Dedifferentiated amniotic fluid mesenchymal stem cell (primary cell): ENCODE measurements at regions not wholly inside any gene's neighbourhood (a gene's known extent, or its start where the extent isn't known, plus 50 kb on each side); places are given as distances from the start of the nearest gene placed in this dataset.
"Not testable (repeated sequence)": the region's sequence is repeated elsewhere in the genome, so short reads cannot be mapped to it uniquely, and the experiment has no call there.

Source experiments
- DNase-seq: peaks from one replicate; pipeline ENCODE4 v3.0.0-alpha.2; 2016; ENCODE audit errors: extremely low spot score

DNA sequence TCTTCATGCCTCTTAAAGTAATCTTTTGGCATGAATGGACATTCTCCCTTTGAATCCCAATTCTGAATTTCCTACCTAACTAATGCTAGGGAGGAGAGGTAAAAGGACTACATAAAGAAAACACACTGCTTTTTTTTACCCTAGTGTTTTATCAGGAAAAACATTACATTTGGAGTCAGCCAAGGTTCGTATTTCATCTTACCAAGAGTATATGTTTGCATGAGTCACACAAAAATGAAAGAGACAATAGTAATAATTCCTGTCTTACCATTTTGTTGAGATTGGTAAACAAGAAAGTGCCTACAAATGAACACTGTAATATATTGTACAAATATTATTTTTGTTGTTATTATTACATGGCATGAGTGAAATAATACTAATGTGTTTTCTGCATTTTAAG is 112.9 kb upstream of the WARS2 start:
- DNase-seq = no peak

DNA sequence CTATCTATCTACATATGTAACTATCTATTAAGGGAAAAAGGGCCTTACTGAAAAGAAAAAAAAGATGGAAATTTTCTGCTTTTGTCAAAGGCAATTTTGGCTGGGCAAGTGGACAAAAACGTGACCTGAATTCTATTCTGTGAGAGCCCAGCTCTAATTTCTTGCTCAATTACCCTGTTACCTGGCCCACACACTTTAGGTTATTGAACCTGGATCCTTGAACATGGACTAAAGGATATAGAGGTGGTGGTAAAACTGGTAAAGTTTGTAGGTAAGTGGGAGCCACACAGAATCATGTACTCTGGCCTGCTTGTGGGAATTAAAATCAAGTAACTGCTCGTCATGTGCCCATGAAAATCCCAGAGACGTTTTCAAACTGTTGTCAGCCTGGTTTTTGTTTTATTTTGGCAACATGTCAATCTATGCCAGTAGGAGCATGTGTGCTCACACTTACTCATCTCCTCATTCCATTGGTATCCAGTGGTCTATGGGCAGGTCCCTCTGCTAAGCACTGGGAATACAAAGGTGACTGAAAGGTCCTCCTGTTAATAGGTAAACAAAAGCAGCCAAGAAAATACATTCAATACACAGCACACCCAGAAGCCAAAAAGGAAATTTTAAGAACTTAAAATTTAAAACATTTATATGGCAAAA is 113.7 kb upstream of the WARS2 start:
- no peak for DNase-seq

DNA sequence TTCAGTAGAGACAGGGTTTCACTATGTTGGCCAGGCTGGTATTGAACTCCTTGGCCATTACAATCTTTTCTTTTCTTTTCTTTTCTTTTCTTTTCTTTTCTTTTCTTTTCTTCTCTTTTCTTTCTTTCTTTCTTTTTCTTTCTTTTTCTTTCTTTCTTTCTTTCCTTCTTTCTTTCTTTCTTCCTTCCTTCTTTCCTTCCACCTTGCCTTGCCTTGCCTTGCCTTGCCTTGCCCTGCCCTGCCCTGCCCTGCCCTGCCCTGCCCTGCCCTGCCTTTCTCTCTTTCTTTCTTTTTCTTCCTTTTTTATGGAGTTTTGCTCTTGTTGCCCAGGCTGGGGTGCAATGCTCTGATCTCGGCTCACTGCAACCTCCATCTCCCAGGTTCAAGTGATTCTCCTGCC is 112.5 kb upstream of the HAO2 start:
- DNase-seq = not testable (repeated sequence)

DNA sequence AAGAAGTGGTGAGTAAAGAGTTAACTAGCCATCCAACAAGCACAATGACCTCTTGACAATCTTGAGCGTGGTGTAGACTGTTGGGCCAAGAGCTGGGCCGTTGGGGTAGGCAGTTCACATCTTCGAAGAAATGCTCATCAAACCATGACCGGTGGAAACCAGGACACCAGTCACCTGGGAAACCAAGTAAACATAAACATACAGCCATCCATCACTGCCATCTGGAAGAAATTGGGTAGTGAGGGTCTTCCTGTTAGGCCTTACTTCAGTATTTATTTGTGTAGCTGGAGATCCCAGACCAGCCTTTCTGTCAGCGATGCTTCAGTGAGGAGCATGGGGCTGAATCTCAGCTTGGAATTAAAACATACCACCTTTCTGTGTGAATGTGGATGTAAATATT is 108.1 kb upstream of the HAO2 start:
- no peak for DNase-seq

DNA sequence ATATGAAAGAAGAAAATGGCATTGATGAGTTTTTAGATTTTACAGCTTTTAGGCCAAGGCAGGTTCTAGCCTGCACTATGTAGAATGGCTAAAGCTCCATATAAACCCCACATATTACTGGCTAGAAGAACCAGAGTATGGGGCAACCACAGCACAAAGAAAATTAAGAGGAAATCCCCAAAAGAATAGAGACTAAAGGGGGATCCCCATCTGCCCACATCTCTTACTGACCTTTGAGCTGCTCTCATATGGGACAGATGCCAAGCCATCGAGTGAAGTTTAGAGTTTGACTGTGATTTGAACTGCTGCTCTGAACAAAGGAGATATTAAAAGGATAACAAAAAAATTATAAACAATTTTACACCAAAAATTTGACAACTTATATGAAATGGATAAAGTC is 102.2 kb upstream of the HAO2 start:
- no peak for DNase-seq

DNA sequence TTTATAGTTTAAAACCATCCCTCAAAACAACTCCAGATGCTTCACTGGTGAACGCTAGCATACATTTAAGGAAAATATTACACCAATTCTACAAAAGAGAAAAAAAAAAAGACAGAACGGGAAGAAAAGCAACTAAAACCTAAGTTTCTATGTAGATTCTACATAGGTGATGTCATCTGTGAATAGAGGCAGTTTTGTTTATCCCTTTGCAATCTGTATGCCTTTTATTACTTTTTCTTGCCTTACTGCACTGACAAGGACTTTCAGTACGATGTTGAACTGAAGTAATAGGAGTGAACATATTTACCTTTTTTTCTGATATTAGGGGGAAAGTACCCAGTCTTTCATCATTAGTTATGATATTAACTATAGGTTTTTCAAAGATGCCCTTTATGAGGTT is 101.7 kb upstream of the HAO2 start:
- DNase-seq = no peak

DNA sequence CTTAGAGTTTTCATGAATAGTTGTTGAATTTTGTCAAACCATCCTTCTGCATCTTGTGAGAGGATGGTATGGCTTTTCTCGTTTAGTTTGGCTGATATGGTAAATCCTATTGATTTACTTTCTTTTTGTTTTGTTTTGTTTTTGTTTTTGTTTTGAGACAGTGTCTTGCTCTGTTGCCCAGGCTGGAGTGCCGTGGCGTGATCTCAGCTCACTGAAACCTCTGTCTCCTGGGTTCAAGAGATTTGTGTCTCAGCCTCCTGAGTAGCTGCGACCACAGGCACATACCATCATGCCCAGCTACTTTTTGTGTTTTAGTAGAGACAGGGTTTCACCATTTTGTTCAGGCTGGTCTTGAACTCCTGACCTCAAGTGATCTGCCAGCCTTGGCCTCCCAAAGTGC is 101.3 kb upstream of the HAO2 start:
- not testable (repeated sequence) for DNase-seq

DNA sequence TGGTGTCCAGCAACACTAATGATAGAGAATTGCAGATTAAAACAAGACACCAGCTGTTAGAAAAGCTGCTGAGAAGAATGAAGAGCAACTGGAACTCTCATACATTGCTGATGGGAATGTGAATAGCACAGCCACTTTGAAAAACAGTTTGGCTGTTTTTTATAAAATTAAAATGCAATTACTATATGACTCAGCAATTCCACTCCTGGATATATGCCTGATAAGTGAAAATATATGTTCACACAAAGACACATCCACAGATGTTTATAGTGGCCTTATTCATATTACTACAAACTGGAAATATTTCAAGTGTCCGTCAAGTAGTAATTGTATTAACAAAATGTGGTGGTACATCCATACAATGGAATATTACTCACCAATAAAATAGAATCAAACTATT is 99.7 kb upstream of the HAO2 start:
- no peak for DNase-seq

DNA sequence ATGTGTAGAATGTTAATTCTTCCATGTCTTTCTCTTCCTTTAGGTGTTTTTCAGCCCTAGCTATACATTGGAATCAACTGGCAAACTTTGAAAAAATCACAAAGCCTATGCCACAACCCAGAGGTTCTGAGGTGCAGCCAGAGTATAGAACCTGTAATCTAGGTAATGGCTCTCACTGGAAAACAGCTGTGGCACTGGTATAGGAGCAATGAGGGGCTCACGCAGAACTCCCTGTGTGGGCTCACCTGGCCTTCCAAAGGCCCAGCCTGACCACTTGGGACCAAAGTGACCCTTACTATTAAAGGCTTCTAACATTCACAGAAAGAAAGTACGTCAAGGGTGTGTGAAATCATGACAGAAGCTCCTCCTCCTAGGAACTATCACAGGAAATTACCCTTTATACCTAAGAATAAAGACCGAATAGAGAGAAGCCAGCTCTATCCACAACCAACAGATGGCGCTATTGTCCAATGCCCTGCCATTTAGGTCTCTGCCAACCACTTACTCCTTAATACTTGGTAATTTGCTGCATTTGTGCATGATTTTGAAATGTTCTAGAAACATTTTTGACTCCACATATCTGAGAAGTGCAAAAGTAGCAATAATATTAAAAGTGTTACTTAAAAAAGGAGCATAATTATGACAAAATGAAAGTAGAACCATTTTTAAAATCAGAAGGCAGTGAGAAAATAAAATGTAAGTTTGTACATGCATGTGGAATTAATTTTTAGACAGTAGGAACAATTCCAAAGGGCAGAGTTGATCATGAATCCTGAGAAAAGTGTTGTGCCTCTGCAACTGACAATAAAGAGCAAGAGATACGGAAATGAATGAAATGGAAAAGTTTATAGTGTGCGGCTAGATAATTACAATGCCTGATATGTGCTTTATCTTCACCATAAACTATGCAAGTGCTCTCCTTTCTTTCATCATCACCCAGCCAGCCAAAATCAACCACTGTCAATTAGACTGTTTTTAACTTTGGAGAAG is 93.1 kb upstream of the HAO2 start:
- DNase-seq = peak; percentile 83

DNA sequence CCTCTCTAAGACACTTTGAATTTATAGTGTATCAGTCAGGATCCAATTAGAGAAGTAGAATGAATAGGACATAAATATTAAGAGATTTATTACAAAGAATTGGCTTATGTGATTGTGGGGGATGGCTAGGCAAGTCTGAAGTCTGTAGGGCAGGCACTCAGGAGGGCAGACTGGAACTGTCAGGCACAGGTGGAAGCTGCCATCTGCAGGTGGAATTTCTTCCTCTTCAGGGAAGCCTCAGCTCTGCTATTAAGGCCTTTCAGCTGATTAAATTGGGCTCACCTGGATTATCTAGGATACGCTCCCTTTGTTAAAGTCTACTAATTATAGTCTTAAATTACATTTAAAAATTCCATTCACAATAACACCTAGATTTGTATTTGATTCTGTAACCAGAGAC is 92.0 kb upstream of the HAO2 start:
- no peak for DNase-seq

DNA sequence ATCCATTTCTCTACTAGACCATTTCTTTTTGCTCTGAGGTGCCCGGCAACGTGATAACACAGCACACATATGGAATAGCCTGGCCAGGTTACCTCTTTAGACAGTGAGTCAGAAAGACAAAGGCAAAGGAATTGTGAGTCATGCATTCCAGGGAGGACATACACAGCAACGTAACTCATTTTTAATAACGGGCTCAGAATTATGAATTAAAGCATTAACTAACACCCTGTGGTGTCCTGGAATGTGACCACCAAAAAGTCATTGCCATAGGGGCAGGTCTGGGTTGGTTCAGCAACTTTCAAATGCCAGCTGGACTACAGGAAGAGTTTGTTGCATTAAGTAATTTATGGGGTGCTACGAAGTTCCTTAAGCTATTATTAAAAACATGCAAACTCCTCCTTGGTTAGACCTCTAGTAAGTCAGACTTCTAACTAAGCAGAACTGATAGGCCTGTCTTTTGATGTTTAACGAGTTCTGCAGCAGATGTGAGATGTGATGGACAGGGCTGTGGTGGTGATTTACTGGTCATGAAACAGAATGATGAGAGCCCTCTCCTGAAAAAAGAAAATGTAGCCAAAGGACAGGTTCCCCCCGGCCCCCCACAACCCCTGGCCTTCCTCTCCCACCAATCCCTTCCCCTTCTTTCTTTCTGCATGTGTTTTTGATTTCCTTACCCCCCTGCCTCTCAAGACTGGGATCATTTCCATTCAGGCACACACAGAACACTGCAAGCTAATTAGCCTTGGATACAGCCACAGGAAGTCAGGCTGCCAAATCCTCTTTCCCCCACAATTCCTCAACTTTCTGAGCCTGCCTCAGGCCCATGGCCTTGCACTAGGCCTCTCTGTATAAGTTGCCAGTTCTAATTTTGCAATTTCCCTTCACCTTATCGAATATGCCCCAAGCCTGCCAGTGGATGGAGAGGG is 88.9 kb upstream of the HAO2 start:
- DNase-seq = peak; percentile 49

DNA sequence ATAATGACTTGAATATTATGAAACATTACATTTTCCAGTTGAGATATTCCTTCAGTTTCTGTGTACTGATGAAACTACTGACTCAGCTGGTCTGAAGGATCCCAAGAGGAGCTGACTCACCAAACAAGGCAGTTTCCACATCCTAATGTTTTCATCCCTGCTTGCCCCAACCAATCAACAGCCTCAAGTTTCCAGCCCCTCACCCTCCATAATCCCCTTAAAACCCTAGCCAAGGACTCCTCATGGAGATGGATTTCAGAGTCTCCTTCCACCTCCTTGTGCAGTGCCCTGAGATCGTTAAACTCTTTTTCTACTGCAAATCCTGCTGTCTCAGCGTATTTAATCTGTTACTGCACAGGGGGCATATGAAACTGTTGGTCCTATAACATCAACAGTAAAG is 83.1 kb upstream of the HAO2 start:
- peak; percentile 67 for DNase-seq

DNA sequence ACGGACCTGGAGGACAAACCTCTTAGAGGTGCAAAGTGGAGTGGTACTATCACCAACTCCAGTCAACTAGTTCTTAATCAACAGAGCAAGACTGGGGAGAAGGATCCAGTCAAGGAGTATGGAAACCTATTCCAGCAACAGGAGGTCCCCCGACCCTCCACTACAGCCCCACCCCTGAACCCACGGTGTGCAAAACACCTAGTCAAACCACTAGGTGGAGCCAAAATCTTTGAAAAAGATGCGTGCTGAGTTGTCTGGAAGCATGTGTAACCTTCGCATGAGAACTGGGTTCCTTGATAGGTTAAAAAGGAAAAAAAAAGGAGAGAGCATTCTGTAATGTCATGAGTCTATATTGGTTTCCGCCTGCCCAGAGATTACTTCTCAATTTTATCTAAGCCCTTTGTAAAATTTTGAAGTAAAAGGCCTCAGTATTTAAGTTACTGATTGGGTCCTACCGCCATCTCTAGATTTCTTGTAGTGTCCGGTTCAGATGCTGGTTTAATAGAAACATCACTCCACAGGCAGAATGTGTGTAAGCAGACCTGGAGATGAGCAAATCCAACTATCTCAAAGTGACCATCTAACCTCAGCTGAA is 81.9 kb upstream of the HAO2 start:
- DNase-seq = peak; percentile 19

DNA sequence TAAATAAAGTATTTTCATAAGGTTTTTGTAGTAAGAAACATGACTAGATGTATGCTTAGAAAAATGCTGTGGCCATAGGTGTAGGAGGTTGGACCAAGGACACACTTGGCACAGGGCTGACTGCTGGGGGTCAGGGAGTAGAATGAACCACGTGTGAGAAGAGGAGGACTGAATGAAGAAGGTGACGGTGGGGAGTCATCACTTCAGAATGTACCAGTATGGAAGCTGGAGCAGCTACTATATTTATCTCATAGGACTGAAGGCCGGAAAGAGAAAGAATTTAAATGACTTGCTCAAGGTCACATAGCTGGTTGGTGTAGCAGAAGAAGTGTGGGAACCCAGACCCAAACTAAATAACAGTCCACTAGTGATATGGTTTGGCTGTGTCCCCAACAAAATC is 79.8 kb upstream of the HAO2 start:
- no peak for DNase-seq

DNA sequence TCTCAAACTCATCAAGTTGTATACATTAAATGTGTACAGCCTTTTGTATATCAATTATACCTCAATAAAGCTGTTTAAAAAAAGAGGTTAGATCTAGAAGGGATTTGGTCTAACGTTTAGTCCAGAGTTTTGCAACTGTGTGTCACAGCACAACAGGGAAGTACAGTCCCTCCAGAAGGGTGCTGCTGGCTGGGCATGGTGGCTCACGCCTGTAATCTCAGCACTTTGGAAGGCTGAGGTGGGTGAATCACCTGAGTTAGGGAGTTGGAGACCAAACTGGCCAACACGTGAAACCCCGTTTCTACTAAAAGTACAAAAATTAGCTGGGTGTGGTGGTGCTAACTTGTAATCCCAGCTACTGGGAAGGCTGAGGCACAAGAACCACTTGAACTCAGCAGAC is 78.3 kb upstream of the HAO2 start:
- no peak for DNase-seq

DNA sequence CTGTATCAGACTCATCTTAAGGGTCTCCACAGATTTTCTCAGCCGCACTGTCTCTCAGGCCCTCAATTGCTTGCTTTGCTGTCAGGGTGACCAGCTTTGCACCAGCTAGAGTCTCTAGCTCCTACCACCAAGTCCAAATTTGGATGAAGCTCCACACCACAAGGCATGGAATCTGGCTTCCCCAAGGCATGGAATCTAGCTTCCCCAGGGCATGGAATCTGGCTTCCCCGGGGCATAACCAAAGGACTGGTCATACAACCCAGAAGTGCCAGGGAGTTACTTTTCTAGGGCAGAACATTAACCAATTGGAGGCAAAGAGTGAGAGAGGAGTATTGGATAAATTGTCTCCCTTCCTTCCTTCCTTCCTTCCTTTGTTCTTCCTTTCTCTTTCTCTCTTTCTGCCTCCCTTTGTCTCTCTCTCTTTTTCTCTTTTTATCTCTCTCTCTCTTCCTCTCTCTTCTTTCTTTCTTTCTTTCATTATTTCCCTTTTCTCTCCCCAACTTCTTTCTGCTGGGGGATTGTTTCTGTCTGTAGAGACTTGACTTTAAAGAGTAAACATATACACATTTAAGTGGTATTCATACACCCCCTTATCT is 76.9 kb upstream of the HAO2 start:
- no peak for DNase-seq

DNA sequence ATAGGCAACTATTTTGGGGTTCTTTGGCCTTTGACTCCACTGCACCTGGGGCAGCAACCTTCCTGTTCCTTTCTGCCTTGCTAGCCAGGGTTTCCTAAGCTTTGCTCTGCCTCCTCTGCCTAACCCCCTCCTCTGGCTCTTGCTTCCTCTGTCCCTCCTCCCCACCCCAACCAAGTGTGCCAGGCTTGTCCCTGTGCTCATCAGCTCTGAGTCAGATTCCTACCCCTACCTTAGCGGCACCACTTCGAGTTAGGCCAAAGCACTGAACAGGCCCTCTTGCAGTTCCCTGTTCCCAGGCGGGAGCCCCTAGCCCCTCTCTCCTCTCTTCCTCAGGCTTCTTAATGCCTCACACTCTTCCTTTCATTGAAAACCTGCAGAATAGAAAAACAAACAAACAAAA is 74.8 kb upstream of the HAO2 start:
- DNase-seq = no peak

DNA sequence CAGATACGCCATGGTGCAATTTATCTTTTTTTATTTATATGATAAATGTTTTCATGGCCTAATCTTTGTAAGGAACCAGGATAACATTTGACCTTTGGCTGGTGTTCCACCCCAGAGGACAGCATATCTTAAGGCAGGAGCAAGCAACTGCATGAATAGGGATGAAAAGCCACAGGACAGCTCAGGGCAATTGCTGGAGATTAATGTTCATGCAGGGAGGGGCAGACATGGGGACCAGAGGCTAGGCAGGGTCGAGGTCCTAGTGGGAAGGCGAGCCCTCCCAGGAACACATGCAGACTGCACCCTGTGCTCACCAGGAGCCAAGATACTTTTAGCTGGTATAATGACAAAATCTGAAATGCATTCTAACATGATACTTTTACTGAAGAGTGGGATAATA is 74.4 kb upstream of the HAO2 start:
- DNase-seq = no peak

DNA sequence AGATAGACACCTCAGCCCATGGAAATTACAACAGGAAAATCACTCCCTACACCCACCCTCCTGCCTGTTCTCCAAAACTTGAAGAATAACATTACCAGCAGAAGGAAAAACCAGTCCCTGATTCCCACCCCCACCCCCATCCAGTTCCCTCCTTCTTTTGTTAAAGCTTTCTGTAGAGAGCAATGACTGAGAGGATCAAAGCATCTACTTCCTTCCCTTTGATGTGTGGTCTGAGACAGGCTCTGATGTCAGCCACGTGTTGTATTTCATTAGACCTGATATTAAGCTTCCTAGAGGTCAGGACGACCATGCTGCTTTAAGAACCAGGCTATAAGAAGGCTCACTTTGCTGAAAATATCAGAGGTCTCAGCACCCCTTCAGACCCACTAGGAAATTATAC is 73.9 kb upstream of the HAO2 start:
- DNase-seq = no peak

DNA sequence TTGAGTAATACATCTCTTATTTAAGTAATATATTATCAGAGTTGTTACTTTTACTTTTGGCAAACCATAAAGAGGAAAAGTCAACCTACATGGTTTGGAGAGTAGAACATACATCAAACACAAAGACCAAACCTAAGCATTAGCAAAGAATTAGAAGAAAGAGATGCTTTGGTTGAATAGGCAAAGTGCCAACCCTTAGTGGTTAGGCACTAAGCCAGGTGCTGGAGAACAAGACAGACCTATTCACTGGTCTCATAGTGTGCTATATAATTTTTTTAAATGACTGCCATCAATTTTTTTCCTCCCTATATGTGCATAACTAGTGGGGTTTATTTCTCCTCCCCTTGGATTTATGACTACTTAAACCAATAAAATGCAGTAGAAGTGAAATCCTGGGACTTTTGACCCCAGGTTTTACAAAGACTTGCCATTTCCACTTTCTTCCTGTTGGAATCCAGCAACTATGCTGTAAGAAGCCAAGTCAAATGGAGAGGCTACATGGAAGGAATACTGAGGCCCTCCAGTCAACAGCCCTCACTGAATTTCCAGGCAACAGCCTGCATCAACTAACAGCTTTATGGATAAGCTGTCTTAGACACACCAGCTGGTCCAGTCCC is 69.8 kb upstream of the HAO2 start:
- DNase-seq = no peak

DNA sequence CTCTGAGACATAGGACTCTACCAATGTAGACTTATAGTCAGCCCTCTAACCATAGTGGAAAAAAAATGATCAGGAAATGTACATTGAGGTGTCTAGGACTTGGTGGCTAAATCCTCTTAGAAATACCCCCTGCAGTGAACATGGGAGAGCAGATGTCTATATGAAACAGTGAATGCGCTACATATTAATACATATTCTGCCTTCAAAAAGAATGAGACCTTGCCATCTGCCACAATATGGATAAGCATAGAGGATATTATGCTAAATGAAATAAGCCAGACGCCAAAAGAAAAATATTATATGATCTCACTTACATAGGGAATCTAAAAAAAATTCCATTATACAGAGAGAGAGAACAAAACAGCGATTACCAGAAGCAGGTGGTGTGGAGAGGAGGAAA is 66.6 kb upstream of the HAO2 start:
- DNase-seq = no peak
